Smooth muscle cell (in vitro differentiated cells): ENCODE measurements at regions not wholly inside any gene's neighbourhood (a gene's known extent, or its start where the extent isn't known, plus 50 kb on each side); places are given as distances from the start of the nearest gene placed in this dataset.

ENCODE experiments used
- DNase-seq: peaks from one replicate; lab custom pipeline; 2025; ENCODE audit not compliant: unreplicated experiment; lab: John Stamatoyannopoulos, UW
- H2AFZ ChIP-seq: fragments of 200-600 bp; sonication (generic); 2 replicates; pipeline ENCODE4 v1.6.0; 2016; ENCODE audit warnings: antibody characterized with exemption, low read depth, mild to moderate bottlenecking
- H3F3A ChIP-seq: fragments of 200-600 bp; sonication (generic); 2 replicates; pipeline ENCODE4 v1.6.0; 2017; ENCODE audit warnings: antibody characterized with exemption, low read depth
- H3K27ac ChIP-seq: fragments of 200-600 bp; sonication (generic); 2 replicates; pipeline ENCODE4 v1.5.1; 2016; ENCODE audit warnings: low read depth, mild to moderate bottlenecking
- H3K27me3 ChIP-seq: fragments of 200-600 bp; sonication (generic); 2 replicates; pipeline ENCODE4 v1.6.1; 2016; ENCODE audit warnings: low read depth, mild to moderate bottlenecking
- H3K36me3 ChIP-seq: fragments of 200-600 bp; sonication (generic); 2 replicates; pipeline ENCODE4 v1.5.1; 2016; ENCODE audit warnings: low read depth
- H3K4me1 ChIP-seq: fragments of 200-600 bp; sonication (generic); 2 replicates; pipeline ENCODE4 v1.5.1; 2016; ENCODE audit warnings: low read depth
- H3K4me2 ChIP-seq: fragments of 200-600 bp; sonication (generic); 2 replicates; pipeline ENCODE4 v1.6.0; 2016; ENCODE audit warnings: mild to moderate bottlenecking
- H3K4me3 ChIP-seq: fragments of 200-600 bp; sonication (generic); 2 replicates; pipeline ENCODE4 v1.5.1; 2016; ENCODE audit warnings: mild to moderate bottlenecking
- H3K79me2 ChIP-seq: fragments of 200-600 bp; sonication (generic); 2 replicates; pipeline ENCODE4 v1.6.0; 2016; ENCODE audit warnings: low read depth, mild to moderate bottlenecking
- H3K9ac ChIP-seq: fragments of 200-600 bp; sonication (generic); 2 replicates; pipeline ENCODE4 v1.6.0; 2016; ENCODE audit warnings: low read depth
- H3K9me3 ChIP-seq: fragments of 200-600 bp; sonication (generic); replicated peaks from 2 replicates; pipeline ENCODE4 v1.5.1; 2016; ENCODE audit warnings: low read depth
- H4K20me1 ChIP-seq: fragments of 200-600 bp; sonication (generic); 2 replicates; pipeline ENCODE4 v1.6.0; 2016; ENCODE audit warnings: low read depth
- CTCF ChIP-seq: fragments of 200-600 bp; sonication (generic); IDR thresholded peaks from 2 replicates; pipeline ENCODE4 v1.5.1; 2017; ENCODE audit warnings: borderline replicate concordance, mild to moderate bottlenecking, antibody characterized with exemption; ENCODE audit not compliant: insufficient read depth, poor library complexity, severe bottlenecking
- WGBS: methylation state at CpG from one replicate; pipeline ENCODE4 v1.1.7; 2016; ENCODE audit warnings: low lambda C conversion rate; 5-methylcytosine and 5-hydroxymethylcytosine counted together

- Histone ChIP-seq H3F3A (no peaks in the 10 kb centered on the region), H3K27ac (no peak overlapping the region), H4K20me1 (no peaks in the 10 kb centered on the region), H3K79me2 (no peaks in the 10 kb centered on the region), H3K4me3 (no peak overlapping the region), H3K9ac (no peak overlapping the region), H3K36me3 (no peaks in the 10 kb centered on the region), H3K4me2 (peak overlapping the region; percentile 14), H3K9me3 (no peaks in the 10 kb centered on the region), H3K4me1 (no peaks in the 10 kb centered on the region), H2AFZ (no peak overlapping the region), H3K27me3 (no peaks in the 10 kb centered on the region)
- WGBS = 30% methylated on average over 3 of the region's 3 CpGs
- no peak for TF ChIP-seq CTCF
- no peak for DNase-seq
Observed at GRCh38 chr2:12131975-12132374, 385.5 kb downstream of the LPIN1 start.

GRCh38 chr2:12141618-12142258 is 395.3 kb downstream of the LPIN1 start:
- Histone ChIP-seq H3K36me3 (no peaks in the 10 kb centered on the region), H3K4me2 (no peak overlapping the region), H3K9ac (no peak overlapping the region), H3K4me1 (no peaks in the 10 kb centered on the region), H3K9me3 (no peaks in the 10 kb centered on the region), H4K20me1 (no peaks in the 10 kb centered on the region), H3F3A (no peaks in the 10 kb centered on the region), H3K4me3 (no peak overlapping the region), H2AFZ (no peak overlapping the region), H3K27ac (no peak overlapping the region), H3K79me2 (no peaks in the 10 kb centered on the region), H3K27me3 (peaks cover 5% of the 10 kb centered on the region)
- TF ChIP-seq CTCF = no peak
- DNase-seq = no peak
- 35% methylated on average over 1 of the region's 1 CpG for WGBS

- H3K9me3 ChIP-seq = no peaks in the 10 kb centered on the region
- WGBS = 59% methylated on average over 6 of the region's 6 CpGs
Observed at GRCh38 chr2:12151716-12152115, 405.3 kb downstream of the LPIN1 start.

More at GRCh38 chr2:12151716-12152115, 405.3 kb downstream of the LPIN1 start:
- H3K27me3 ChIP-seq = no peaks in the 10 kb centered on the region
- no peak overlapping the region for H3K4me3 ChIP-seq
- H3K4me1 ChIP-seq = no peaks in the 10 kb centered on the region
- peaks cover 8% of the 10 kb centered on the region for H3F3A ChIP-seq
- no peak overlapping the region for H3K27ac ChIP-seq
- TF ChIP-seq CTCF = no peak
- no peaks in the 10 kb centered on the region for H3K36me3 ChIP-seq
- no peaks in the 10 kb centered on the region for H3K79me2 ChIP-seq
- no peak overlapping the region for H2AFZ ChIP-seq
- no peaks in the 10 kb centered on the region for H4K20me1 ChIP-seq
- DNase-seq = no peak
- H3K9ac ChIP-seq = no peak overlapping the region
- no peak overlapping the region for H3K4me2 ChIP-seq
